Omental fat pad (tissue), 3 donors: ENCODE measurements at regions not wholly inside any gene's neighbourhood (a gene's known extent, or its start where the extent isn't known, plus 50 kb on each side); places are given as distances from the start of the nearest gene placed in this dataset.

ENCODE experiments used
- ATAC-seq: fragments of 150-250 bp; one replicate; pipeline ENCODE4 v1.9.1; 2016; ENCODE audit warnings: mild to moderate bottlenecking, moderate library complexity; ENCODE audit not compliant: low FRiP score
- DNase-seq: peaks from one replicate; pipeline ENCODE4 v3.0.0-alpha.2; 2019; ENCODE audit warnings: low spot score
- TF ChIP-seq, protein P1 (sequence below), 3 donors: fragments of 450-650 bp; IDR thresholded peaks; one replicate each; pipeline ENCODE4 v1.5.1; 2016 to 2017; ENCODE audit warnings: antibody characterized with exemption in 3 of 3, mild to moderate bottlenecking in 3 of 3, moderate library complexity in 2 of 3

DNA sequence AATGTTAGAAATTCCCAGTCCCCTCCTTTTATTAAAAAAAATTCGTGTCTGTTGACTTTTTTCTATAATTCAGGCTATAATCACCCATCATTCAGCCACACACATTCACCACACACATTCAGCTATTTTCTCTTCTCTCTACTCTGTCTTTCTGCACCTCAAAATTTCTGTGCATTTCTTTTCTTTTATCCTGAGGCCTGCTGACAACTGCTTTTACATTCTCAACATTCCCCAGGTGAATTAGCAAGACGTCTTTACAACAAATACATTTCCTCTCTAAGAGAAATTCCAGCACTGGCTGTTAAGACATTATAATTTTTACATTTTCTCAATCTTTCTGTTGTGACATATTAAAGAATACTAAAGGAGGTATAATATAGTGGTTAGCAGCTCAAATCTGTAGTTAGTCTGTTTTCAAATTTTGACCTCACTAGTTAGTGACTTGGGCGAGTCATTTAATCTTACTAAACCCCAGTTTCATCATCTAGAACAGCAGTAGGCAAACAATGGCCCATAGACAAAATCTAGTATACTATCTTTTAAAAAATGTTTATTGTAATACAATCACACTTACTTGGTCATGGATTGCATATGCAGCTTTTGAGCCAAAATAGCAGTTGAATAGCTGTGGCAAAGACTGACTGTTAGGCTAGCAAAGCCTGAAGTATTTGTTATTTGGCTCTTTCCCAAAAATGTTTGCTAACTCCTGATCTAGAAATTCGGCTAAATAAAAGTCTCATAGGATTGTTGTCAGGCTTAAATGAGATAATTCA lies 350.7 kb downstream of the NSUN3 start:
- TF ChIP-seq, protein P1, sequence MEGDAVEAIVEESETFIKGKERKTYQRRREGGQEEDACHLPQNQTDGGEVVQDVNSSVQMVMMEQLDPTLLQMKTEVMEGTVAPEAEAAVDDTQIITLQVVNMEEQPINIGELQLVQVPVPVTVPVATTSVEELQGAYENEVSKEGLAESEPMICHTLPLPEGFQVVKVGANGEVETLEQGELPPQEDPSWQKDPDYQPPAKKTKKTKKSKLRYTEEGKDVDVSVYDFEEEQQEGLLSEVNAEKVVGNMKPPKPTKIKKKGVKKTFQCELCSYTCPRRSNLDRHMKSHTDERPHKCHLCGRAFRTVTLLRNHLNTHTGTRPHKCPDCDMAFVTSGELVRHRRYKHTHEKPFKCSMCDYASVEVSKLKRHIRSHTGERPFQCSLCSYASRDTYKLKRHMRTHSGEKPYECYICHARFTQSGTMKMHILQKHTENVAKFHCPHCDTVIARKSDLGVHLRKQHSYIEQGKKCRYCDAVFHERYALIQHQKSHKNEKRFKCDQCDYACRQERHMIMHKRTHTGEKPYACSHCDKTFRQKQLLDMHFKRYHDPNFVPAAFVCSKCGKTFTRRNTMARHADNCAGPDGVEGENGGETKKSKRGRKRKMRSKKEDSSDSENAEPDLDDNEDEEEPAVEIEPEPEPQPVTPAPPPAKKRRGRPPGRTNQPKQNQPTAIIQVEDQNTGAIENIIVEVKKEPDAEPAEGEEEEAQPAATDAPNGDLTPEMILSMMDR (IDR thresholded peaks at IDR 0.05) = no peak
- ATAC-seq = no peak
- no peak for DNase-seq

DNA sequence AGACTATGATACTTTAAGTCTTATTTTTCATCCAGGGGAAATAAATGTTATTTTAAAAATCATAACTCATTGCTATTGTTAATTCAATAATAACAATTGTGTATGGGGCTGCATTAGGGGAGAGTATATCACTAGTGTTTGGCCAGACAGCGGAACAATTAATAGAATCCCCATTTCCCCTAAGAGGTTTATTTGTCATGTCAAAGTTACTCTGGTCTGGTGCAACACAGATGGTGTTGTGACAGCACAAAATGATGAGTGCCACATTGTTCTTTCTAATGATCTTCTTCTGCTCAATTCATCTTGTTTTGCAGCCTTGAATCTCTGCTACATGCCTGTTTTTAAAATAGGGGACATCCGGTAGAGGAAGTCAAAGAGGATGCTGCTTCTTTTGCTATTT lies 351.6 kb downstream of the NSUN3 start:
- DNase-seq (no peak), ATAC-seq (no peak)
- TF ChIP-seq, protein P1 (IDR thresholded peaks at IDR 0.05) = no peak

DNA sequence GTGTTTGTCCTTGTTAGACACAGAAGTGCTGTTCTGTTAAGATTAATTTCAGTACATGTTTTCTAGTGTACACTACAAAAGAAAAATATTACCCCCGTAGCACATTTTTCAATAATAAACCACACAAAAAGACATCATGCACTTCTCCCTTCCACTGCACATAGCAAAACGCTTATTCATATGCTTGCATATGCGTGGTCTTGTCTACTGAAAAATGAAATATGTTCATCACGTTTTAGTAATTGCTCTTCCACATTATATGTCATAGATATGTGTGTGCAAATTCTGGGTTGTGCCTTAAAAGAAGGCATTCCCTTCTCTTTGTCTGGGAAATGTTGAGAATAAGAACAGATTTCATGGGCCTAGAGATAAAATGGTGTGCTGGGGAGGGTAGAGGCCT lies 353.9 kb downstream of the NSUN3 start:
- DNase-seq (no peak), ATAC-seq (no peak)
- TF ChIP-seq, protein P1 (IDR thresholded peaks at IDR 0.05) = no peak

- ATAC-seq (no peak), DNase-seq (no peak)
- TF ChIP-seq, protein P1 (IDR thresholded peaks at IDR 0.05) = no peak
Observed at GRCh38 chr3:94417963-94418455, 355.1 kb downstream of the NSUN3 start.

- ATAC-seq (no peak), DNase-seq (no peak)
- TF ChIP-seq, protein P1 (IDR thresholded peaks at IDR 0.05) = no peak
Observed at GRCh38 chr3:94420931-94421330, 358.1 kb downstream of the NSUN3 start.

- TF ChIP-seq, protein P1 (IDR thresholded peaks at IDR 0.05) = no peak
- DNase-seq (no peak), ATAC-seq (no peak)
Observed at GRCh38 chr3:94423578-94423977, 360.7 kb downstream of the NSUN3 start.

DNA sequence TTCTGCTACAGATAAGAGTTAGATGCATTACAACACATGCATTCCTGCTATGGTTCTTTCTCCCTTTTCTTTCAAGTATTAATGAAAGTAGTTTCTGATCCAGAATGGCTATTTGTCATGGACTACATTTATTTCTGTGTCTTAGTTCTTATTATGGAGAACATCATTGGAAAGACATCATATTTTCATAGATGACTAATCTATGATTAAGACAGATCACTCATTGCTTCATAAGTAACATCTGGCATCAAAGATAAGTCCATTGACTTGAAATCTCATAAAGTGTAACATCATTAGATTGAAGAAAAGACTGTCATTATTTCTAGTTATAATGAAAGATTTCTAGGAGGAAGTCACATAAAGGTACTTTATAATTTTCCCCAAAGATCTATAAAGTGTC lies 366.7 kb downstream of the NSUN3 start:
- TF ChIP-seq, protein P1 (IDR thresholded peaks at IDR 0.05) = no peak
- no peak for ATAC-seq
- DNase-seq = no peak
